ENCODE measurements at regions not wholly inside any gene's neighbourhood (a gene's known extent, or its start where the extent isn't known, plus 50 kb on each side); places are given as distances from the start of the nearest gene placed in this dataset.

DNA sequence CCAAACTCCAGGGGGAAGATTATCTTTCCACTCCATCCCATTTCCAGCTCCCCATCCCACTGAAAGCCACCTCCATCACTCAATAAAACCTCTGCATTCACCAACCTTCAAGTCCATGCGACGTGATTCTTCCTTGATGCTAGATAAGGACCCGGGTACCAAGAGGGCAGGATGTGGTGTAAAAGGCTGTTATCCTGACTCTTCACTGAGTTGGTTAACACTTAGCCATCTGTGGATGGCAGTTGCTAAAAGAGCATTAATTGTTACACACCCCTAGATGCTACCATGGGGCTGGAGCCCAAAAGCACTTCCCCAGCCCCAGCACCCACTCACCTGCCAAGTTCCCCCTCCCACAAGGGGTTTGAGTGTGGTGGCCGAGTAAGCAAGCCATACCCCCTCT lies 53.4 kb upstream of the DPP10 start (continued):
- TF ChIP-seq, protein P1, sequence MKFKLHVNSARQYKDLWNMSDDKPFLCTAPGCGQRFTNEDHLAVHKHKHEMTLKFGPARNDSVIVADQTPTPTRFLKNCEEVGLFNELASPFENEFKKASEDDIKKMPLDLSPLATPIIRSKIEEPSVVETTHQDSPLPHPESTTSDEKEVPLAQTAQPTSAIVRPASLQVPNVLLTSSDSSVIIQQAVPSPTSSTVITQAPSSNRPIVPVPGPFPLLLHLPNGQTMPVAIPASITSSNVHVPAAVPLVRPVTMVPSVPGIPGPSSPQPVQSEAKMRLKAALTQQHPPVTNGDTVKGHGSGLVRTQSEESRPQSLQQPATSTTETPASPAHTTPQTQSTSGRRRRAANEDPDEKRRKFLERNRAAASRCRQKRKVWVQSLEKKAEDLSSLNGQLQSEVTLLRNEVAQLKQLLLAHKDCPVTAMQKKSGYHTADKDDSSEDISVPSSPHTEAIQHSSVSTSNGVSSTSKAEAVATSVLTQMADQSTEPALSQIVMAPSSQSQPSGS (IDR thresholded peaks at IDR 0.05; ENCODE audit: low read length) = no peak
- TF ChIP-seq EP300 (IDR thresholded peaks at IDR 0.05; ENCODE audit: borderline replicate concordance in 1 of 2, control insufficient read depth in 1 of 2, low read depth in 2 of 2, low read length in 2 of 2) (no peak), POLR2A (IDR thresholded peaks at IDR 0.05; ENCODE audit: low read depth, low read length) (no peak), SREBF2 (IDR thresholded peaks at IDR 0.05; ENCODE audit: low read length) (no peak)
